CD4-positive, alpha-beta T cell treated with Interleukin-4 for 1 hour (primary cell): ENCODE measurements at regions not wholly inside any gene's neighbourhood (a gene's known extent, or its start where the extent isn't known, plus 50 kb on each side); places are given as distances from the start of the nearest gene placed in this dataset.
"Not testable (repeated sequence)": the region's sequence is repeated elsewhere in the genome, so short reads cannot be mapped to it uniquely, and the experiment has no call there.

Experiments
- DNase-seq, 2 donors: peaks; one replicate each; pipeline ENCODE4 v3.0.0-alpha.2; 2020 to 2022

- no peak for DNase-seq
These were observed 420.8 kb upstream of the GRAMD2B start for GRCh38 chr5:126002222-126002897.

DNA sequence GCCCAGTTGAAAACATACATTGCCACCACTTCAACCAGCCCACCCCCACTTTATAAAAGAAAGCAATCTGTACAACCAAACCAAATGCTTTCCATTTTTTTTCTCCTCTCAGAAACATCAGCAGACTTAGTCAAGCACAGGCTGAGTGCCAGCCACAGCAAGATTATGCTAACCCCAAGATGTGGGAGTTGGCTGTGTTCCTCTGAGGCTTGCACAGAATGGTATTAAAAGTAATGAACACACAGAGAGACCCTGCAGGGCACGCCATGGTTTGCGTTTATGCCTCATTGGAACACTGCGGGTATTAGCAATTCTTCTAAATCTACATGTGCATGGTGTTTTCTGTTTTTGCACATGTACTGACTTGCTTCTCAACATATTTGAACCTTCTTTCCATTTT lies 419.9 kb upstream of the GRAMD2B start:
- no peak for DNase-seq

DNA sequence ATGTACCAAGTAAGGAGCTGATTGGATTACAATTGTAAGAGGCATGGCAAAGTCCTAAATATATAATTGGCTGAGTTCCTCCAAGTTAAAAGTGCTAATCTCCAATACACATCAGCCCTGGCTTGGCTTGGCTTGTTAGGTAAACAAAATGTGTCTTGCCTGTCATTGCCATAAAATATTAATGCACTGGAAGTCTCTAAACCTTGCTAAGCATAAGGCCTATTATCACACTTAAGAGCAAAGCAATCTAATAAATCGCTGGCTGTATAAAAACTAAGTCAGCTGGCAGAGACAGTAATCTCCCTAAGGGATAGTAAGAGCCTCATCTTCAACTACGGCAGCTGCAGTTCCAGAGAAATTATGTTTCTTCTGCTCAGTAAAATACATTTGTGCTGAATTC lies 418.6 kb upstream of the GRAMD2B start:
- no peak for DNase-seq

DNA sequence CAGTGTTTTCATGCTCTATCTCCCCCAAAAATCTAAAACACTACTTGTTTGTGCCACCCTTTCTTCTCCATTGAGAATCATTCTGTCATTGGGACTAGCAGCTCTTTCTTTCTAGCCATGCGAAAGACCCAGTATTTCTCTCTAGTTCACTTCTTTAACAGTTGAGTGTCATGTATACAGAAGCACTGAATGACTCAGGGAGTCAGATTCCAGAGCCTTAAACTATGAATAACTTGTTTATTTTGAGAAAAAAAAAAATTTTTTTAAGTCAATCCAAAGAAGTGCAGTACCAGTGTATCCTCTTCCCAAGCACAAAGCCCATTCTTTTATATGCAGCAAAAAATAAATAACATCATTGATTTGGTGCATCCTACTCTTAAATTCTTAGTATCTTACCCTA lies 415.4 kb upstream of the GRAMD2B start:
- DNase-seq: no peak

DNA sequence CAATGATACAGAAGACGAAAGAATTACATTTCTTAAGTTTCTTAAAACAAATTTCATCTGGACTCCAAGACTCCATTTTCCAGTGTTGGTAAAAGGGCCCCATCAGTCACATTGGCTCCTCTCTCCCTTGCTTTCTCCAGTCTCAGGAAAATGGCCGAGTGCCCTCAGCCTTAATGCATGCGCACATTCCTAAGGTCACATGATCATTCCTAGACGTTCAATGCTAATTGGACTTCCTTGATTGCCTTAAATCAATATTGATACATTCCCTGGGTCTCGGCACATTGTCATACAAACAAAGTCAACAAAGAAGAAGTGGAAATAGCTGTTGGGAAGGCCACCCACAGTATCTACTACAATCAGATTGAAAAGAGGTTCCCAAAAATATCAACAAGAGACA lies 413.6 kb upstream of the GRAMD2B start:
- no peak for DNase-seq

DNA sequence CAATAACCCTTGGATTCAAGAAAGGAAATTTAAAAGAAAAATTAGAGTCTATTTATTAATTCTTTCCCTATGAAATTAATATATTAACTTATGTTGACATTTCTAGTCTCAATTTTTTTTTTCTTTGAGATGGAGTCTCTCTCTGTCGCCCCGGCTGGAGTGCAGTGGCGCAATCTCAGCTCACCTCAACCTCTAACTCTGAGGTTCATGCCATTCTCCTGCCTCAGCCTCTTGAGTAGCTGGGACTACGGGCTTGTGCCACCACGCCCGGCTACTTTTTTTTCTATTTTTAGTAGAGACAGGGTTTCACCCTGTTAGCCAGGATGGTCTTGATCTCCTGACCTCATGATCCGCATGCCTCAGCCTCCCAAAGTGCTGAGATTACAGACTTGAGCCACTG lies 411.7 kb upstream of the GRAMD2B start:
- not testable (repeated sequence) for DNase-seq

GRCh38 chr5:126014676-126015075 lies 408.5 kb upstream of the GRAMD2B start:
- DNase-seq: no peak

DNA sequence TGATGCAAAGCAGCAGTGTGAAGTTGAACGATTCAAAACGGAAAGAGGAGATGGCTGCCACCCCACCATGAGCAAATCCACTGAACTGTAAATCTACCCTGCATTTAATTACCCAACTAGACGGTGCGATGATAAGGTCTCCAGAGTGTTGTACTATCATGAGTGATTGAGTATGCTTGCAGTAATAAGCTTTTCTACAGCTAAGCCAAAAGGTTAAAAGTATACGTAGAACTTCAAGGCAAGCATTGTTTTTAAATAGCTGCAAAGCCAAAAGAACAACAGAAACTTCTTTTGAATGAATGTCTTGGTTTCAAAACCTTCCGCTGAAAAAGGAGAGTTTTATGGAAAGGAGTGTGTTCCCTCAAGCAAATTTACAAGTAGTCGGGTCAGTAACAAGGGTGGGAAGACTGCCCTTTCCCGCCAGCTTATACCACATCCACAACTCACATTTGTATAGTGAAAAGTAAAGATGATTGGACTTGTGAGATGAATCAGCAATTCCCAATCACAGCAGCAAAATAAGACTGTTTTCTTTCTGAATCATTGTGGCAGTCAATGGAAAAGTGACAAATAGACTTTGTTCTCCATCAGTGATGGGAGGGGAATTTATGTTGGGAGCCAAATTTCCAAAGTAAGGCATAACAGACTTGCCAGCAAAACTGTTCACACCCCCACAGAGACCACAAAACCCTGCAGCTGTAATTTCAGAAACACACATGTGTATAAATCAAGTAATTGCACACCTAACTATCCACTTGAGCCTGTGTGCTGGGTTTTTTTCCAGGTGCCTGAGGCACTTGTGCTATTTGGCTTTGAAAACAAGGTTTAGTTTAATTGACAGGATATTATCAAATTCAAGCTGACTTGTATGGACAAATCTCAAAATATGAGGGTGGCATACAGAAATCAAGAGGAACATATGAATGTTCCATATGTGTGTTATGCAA lies 407.7 kb upstream of the GRAMD2B start:
- DNase-seq: no peak

- DNase-seq: no peak
These were observed 407.0 kb upstream of the GRAMD2B start for GRCh38 chr5:126016256-126016655.

DNA sequence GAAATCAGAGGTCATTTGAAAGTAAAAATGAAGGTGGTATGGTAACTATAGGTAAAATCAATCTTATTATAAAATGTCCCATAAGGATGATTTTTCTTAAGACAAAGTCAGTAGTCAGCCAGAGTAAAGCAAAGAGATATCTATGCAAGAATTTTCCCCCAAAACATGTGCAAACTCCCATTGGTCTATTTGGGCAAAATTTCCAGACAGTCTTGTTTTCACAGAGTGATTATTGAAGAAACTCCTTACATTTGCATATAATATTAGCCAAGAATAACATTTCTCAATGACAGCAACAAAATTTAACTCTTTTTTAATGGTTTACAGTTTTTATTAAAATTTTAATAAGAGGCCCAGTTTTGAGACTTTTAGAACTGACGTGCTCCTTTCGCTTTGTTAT lies 406.1 kb upstream of the GRAMD2B start:
- no peak for DNase-seq

DNA sequence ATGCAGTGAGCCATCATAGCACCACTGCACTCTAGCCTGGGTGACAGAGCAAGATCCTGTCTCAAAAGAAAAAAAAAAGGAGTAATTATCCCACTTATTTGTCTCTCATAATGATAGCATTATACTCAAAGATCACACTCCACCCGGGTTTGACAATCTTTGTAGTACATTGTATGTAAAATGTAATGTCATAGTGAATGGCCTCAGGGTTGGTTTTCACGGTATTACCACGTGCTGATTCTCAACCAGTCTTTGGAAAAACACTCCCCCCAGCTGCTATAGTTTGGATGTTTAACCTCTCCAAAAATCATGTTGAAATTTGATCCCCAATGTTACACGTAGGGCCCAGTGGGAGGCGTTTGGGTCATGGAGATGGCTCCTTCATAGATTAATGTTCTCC lies 402.4 kb upstream of the GRAMD2B start:
- no peak for DNase-seq

- no peak for DNase-seq
These were observed 399.2 kb upstream of the GRAMD2B start for GRCh38 chr5:126023994-126024441.

DNA sequence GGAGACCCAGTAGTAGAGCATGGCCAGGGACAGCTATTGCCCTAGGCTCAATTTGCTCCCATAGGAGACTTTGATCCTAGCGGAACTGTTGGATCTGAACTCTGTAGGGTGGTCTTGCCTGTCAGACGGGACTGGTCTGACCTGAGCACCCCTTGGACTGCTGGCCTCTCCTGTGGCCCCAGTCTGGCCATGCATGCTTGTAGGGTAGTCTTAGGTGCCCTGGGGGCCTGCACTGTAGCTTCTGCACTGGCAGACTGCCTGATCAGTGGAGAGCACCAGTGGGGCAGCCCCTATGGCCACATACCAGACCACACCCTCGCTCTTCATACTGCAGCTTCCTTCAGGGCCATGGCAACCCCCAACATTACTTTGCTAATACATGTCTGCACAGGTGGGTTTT lies 396.1 kb upstream of the GRAMD2B start:
- no peak for DNase-seq

- no peak for DNase-seq
These were observed 395.6 kb upstream of the GRAMD2B start for GRCh38 chr5:126027652-126028051.

- DNase-seq: no peak
These were observed 394.9 kb upstream of the GRAMD2B start for GRCh38 chr5:126028336-126028735.

DNA sequence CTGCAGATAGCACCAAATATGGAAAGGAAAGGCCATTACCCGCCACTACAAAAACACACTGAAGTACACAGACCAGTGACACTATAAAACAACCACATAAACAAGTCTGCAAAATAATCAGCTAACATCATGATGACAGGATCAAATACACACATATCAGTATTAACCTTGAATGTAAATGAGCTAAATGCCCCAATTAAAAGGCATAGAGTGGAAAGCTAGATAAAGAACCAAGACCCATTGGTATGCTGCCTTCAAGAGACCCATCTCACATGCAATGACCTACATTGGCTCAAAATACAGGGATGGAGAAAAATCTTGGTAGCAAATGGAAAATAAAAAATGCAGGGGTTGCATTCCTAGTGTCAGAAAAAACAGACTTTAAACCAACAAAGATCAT lies 393.9 kb upstream of the GRAMD2B start:
- not testable (repeated sequence) for DNase-seq

GRCh38 chr5:126030698-126031097 lies 392.5 kb upstream of the GRAMD2B start:
- DNase-seq: no peak

GRCh38 chr5:126031989-126032716 lies 391.1 kb upstream of the GRAMD2B start:
- DNase-seq: no peak

DNA sequence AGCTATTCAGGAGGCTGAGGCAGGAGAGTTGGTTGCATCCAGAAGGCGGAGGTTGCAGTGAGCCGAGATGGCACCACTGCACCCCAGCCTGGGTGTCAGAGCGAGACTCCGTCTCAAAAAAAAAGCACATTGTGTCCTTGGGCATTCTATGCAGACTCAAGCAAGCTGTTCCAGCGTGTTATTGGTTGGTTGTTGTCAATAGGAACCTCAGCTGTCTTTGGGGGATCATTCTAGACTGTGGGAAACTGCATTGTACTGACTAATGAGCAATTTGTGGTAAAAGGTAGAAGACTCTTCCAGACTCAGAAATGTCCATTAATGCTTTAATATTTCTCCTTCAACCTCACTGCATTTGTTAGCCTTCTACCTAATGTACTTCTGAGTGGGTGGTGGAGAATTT lies 379.5 kb upstream of the GRAMD2B start:
- DNase-seq: no peak

DNA sequence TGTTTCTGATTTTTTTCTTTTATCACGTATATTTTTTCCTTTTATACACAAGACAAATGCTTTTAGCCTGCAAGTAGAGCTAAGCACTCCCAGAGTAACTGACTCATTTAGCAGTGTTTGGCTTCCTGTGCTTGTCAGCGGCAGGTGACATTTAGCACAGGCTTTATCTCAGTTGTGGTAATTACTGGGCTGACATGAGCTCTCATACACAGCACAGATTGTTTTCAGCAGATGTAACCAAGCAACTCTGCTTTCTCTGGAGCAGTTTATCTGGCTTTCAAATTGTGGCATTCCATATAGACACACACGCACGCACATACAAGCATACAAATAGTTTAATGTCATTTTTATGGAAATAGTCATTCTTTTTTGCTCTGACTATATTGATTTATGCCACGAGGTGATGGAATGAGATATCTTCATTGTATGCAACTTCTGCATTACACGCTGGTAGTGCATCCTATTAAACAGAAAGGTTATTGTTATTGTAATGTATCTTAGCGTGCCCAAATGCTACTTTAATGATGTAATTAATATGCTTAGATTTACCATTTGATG lies 379.0 kb upstream of the GRAMD2B start:
- DNase-seq: no peak

DNA sequence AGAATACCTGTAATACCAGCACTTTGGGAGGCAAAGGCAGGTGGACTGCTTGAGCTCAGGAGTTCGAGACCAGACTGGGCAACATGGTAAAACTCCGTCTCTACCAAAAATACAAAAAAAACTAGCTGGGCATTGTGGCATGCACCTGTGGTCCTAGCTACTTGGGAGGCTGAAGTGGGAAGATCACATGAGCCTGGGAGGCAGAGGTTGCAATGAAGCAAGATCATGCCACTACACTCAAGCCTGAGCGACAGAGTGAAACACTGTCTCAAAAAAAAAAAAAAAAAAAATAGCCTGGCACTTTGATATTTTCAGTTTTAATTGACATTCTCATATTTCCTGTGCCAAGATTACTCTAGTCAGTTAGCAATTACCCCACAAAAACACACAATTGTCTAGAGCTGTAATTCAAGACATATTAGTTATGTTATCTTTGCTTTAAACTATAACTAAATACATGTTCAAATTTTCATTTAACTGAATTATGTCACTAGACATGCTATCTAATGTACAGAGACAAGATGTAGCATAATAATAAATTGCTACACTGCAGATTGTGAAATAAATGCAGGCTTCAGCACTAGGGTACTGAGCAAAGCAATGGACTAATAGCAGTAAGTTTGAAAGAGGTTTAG lies 378.2 kb upstream of the GRAMD2B start:
- no peak for DNase-seq

GRCh38 chr5:126046318-126046717 lies 376.9 kb upstream of the GRAMD2B start:
- no peak for DNase-seq
